Stimulated activated memory B cell treated with anti-CD40 and anti-IgM and Interleukin-4, amounts not matched to agents 10 μg/mL and 1 μg/mL and 100 μg/mL, for 72 hours (primary cell): ENCODE measurements at regions not wholly inside any gene's neighbourhood (a gene's known extent, or its start where the extent isn't known, plus 50 kb on each side); places are given as distances from the start of the nearest gene placed in this dataset.

Experiments used
- ATAC-seq: fragments of 150-1000 bp; cut with Tn5 transposase; 2 replicates; pipeline ENCODE4 v1.10.0; 2021
- H3K27ac Mint-ChIP-seq: one replicate; pipeline ENCODE4 v1.8.0; 2022; ENCODE audit warnings: mild to moderate bottlenecking, mixed read lengths
- H3K27me3 Mint-ChIP-seq: one replicate; pipeline ENCODE4 v1.8.0; 2022; ENCODE audit warnings: mixed read lengths
- H3K36me3 Mint-ChIP-seq: one replicate; pipeline ENCODE4 v1.8.0; 2022; ENCODE audit warnings: mixed read lengths
- H3K4me1 Mint-ChIP-seq: one replicate; pipeline ENCODE4 v1.8.0; 2022; ENCODE audit warnings: mixed read lengths
- H3K4me3 Mint-ChIP-seq: one replicate; pipeline ENCODE4 v1.8.0; 2022; ENCODE audit warnings: mild to moderate bottlenecking, moderate library complexity, mixed read lengths
- H3K9me3 Mint-ChIP-seq: one replicate; pipeline ENCODE4 v1.8.0; 2022; ENCODE audit warnings: mixed read lengths

- H3K27me3 Mint-ChIP-seq: peaks cover 19% of the 10 kb centered on the region
- H3K9me3 Mint-ChIP-seq: peaks cover 2% of the 10 kb centered on the region
- no peak overlapping the region for H3K4me3 Mint-ChIP-seq
- no peak for ATAC-seq
- no peaks in the 10 kb centered on the region for H3K36me3 Mint-ChIP-seq
- H3K27ac Mint-ChIP-seq: no peak overlapping the region
- H3K4me1 Mint-ChIP-seq: no peaks in the 10 kb centered on the region
Measured at GRCh38 chr5:67481362-67481761, 284.8 kb upstream of the CD180 start.

GRCh38 chr5:67478337-67478736, 281.7 kb upstream of the CD180 start:
- Mint-ChIP-seq H3K27me3 (peaks cover 19% of the 10 kb centered on the region), H3K36me3 (no peaks in the 10 kb centered on the region), H3K4me1 (no peaks in the 10 kb centered on the region), H3K4me3 (no peak overlapping the region), H3K9me3 (peaks cover 2% of the 10 kb centered on the region), H3K27ac (no peak overlapping the region)
- ATAC-seq: no peak

GRCh38 chr5:67476995-67477394, 280.4 kb upstream of the CD180 start:
- no peak for ATAC-seq
- Mint-ChIP-seq H3K4me1 (no peaks in the 10 kb centered on the region), H3K4me3 (no peak overlapping the region), H3K27me3 (peaks cover 19% of the 10 kb centered on the region), H3K36me3 (no peaks in the 10 kb centered on the region), H3K9me3 (peaks cover 2% of the 10 kb centered on the region), H3K27ac (no peak overlapping the region)

- Mint-ChIP-seq H3K27ac (no peak overlapping the region), H3K9me3 (peaks cover 2% of the 10 kb centered on the region), H3K27me3 (peaks cover 19% of the 10 kb centered on the region), H3K4me1 (no peaks in the 10 kb centered on the region), H3K36me3 (no peaks in the 10 kb centered on the region), H3K4me3 (no peak overlapping the region)
- ATAC-seq: no peak
Measured at GRCh38 chr5:67476531-67476930, 279.9 kb upstream of the CD180 start.

- Mint-ChIP-seq H3K36me3 (no peaks in the 10 kb centered on the region), H3K27me3 (peaks cover 19% of the 10 kb centered on the region), H3K9me3 (peaks cover 2% of the 10 kb centered on the region), H3K4me3 (no peak overlapping the region), H3K4me1 (no peaks in the 10 kb centered on the region), H3K27ac (no peak overlapping the region)
- ATAC-seq: no peak
Measured at GRCh38 chr5:67475489-67475888, 278.9 kb upstream of the CD180 start.

GRCh38 chr5:67474597-67475238, 278.1 kb upstream of the CD180 start:
- Mint-ChIP-seq H3K36me3 (no peaks in the 10 kb centered on the region), H3K9me3 (peaks cover 2% of the 10 kb centered on the region), H3K4me3 (no peak overlapping the region)

GRCh38 chr5:67467110-67467509, 270.5 kb upstream of the CD180 start:
- no peak for ATAC-seq
- Mint-ChIP-seq H3K4me3 (no peak overlapping the region), H3K27ac (no peak overlapping the region), H3K4me1 (no peaks in the 10 kb centered on the region), H3K36me3 (no peaks in the 10 kb centered on the region), H3K27me3 (no peaks in the 10 kb centered on the region), H3K9me3 (no peaks in the 10 kb centered on the region)

More at GRCh38 chr5:67474597-67475238, 278.1 kb upstream of the CD180 start:
- H3K4me1 Mint-ChIP-seq: no peaks in the 10 kb centered on the region
- no peak for ATAC-seq
- peaks cover 19% of the 10 kb centered on the region for H3K27me3 Mint-ChIP-seq
- no peak overlapping the region for H3K27ac Mint-ChIP-seq

- no peaks in the 10 kb centered on the region for H3K4me1 Mint-ChIP-seq
- ATAC-seq: no peak
- H3K9me3 Mint-ChIP-seq: no peaks in the 10 kb centered on the region
- H3K4me3 Mint-ChIP-seq: no peak overlapping the region
- no peaks in the 10 kb centered on the region for H3K36me3 Mint-ChIP-seq
- no peaks in the 10 kb centered on the region for H3K27me3 Mint-ChIP-seq
- H3K27ac Mint-ChIP-seq: no peak overlapping the region
Measured at GRCh38 chr5:67465537-67466207, 269.1 kb upstream of the CD180 start.

- Mint-ChIP-seq H3K27me3 (no peaks in the 10 kb centered on the region), H3K9me3 (no peaks in the 10 kb centered on the region)
- no peak for ATAC-seq
Measured at GRCh38 chr5:67462147-67462546, 265.5 kb upstream of the CD180 start.

GRCh38 chr5:67459253-67459652, 262.7 kb upstream of the CD180 start:
- no peak overlapping the region for H3K27ac Mint-ChIP-seq
- ATAC-seq: no peak
- H3K9me3 Mint-ChIP-seq: no peaks in the 10 kb centered on the region
- no peak overlapping the region for H3K4me3 Mint-ChIP-seq
- no peaks in the 10 kb centered on the region for H3K4me1 Mint-ChIP-seq
- no peaks in the 10 kb centered on the region for H3K27me3 Mint-ChIP-seq
- no peaks in the 10 kb centered on the region for H3K36me3 Mint-ChIP-seq

More at GRCh38 chr5:67462147-67462546, 265.5 kb upstream of the CD180 start:
- Mint-ChIP-seq H3K36me3 (no peaks in the 10 kb centered on the region), H3K4me1 (no peaks in the 10 kb centered on the region), H3K4me3 (no peak overlapping the region), H3K27ac (no peak overlapping the region)

- ATAC-seq: no peak
- H3K4me3 Mint-ChIP-seq: no peak overlapping the region
- no peaks in the 10 kb centered on the region for H3K36me3 Mint-ChIP-seq
Measured at GRCh38 chr5:67455970-67456369, 259.4 kb upstream of the CD180 start.

GRCh38 chr5:67454957-67455561, 258.5 kb upstream of the CD180 start:
- H3K27me3 Mint-ChIP-seq: peaks cover 6% of the 10 kb centered on the region
- H3K36me3 Mint-ChIP-seq: no peaks in the 10 kb centered on the region
- H3K4me3 Mint-ChIP-seq: no peak overlapping the region
- no peak for ATAC-seq
- H3K9me3 Mint-ChIP-seq: no peaks in the 10 kb centered on the region
- no peaks in the 10 kb centered on the region for H3K4me1 Mint-ChIP-seq
- H3K27ac Mint-ChIP-seq: no peak overlapping the region

More at GRCh38 chr5:67455970-67456369, 259.4 kb upstream of the CD180 start:
- no peak overlapping the region for H3K27ac Mint-ChIP-seq
- no peaks in the 10 kb centered on the region for H3K27me3 Mint-ChIP-seq
- no peaks in the 10 kb centered on the region for H3K4me1 Mint-ChIP-seq
- H3K9me3 Mint-ChIP-seq: no peaks in the 10 kb centered on the region

GRCh38 chr5:67453111-67453905, 256.7 kb upstream of the CD180 start:
- Mint-ChIP-seq H3K27me3 (peaks cover 21% of the 10 kb centered on the region), H3K9me3 (no peaks in the 10 kb centered on the region), H3K4me1 (no peaks in the 10 kb centered on the region), H3K4me3 (no peak overlapping the region), H3K27ac (no peak overlapping the region), H3K36me3 (no peaks in the 10 kb centered on the region)
- ATAC-seq: no peak

GRCh38 chr5:67451640-67452279, 255.2 kb upstream of the CD180 start:
- no peak overlapping the region for H3K4me3 Mint-ChIP-seq
- H3K27ac Mint-ChIP-seq: no peak overlapping the region
- ATAC-seq: no peak
- peaks cover 33% of the 10 kb centered on the region for H3K27me3 Mint-ChIP-seq
- H3K36me3 Mint-ChIP-seq: no peaks in the 10 kb centered on the region
- H3K9me3 Mint-ChIP-seq: no peaks in the 10 kb centered on the region
- H3K4me1 Mint-ChIP-seq: no peaks in the 10 kb centered on the region

GRCh38 chr5:67447732-67448131, 251.1 kb upstream of the CD180 start:
- H3K27me3 Mint-ChIP-seq: peaks cover 33% of the 10 kb centered on the region
- H3K4me3 Mint-ChIP-seq: no peak overlapping the region
- H3K27ac Mint-ChIP-seq: no peak overlapping the region
- no peaks in the 10 kb centered on the region for H3K36me3 Mint-ChIP-seq
- no peaks in the 10 kb centered on the region for H3K4me1 Mint-ChIP-seq
- H3K9me3 Mint-ChIP-seq: no peaks in the 10 kb centered on the region
- no peak for ATAC-seq
